ENCODE measurements at regions not wholly inside any gene's neighbourhood (a gene's known extent, or its start where the extent isn't known, plus 50 kb on each side); places are given as distances from the start of the nearest gene placed in this dataset.

DNA sequence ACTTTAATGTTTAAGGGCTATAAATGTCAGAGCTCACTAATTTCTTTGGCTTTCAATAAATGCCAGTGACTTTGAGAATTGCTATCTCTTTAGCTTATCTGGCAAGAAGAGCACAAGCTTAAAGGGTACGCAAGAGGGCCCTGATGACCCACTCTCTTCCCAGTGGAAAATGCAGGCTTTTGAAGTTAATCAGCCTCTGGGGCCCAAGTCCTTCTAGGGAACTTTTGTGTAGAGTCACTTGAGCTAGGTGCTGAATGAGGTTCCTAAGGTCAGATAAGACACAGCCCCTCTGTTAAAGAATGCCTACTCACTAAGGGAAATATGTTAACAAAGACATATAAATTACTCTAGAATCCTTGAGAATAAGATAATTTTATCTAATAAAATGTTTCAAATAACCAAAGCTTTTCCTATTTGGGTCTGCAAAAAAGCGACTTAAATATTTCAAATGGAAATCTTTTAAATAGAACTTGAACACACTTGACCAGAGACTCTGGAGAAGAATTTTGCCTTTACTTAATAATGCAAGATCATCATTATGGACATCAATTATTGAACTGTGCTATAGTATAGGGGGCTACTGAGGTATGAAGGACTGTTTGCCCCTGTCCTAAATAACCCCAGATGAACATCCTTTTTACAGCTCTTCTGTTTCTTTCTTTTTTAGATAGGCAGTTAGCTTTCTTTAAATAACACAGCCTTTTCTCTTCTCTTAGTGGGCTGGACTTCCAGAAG, 430.1 kb downstream of the GBA3 start:
- no peak overlapping the region for H3K4me3 ChIP-seq (replicated peaks in 1 of 4; ENCODE audit: control extremely low read depth in 1 of 4, insufficient read depth in 1 of 4, low read depth in 3 of 4, low read length in 4 of 4)
- H3K9ac ChIP-seq (ENCODE audit: insufficient read depth, low read length), result no peak overlapping the region
- no peaks in the 10 kb centered on the region for H3K27me3 ChIP-seq (ENCODE audit: control insufficient read depth, insufficient read depth, low read length)
- TF ChIP-seq, protein P1, sequence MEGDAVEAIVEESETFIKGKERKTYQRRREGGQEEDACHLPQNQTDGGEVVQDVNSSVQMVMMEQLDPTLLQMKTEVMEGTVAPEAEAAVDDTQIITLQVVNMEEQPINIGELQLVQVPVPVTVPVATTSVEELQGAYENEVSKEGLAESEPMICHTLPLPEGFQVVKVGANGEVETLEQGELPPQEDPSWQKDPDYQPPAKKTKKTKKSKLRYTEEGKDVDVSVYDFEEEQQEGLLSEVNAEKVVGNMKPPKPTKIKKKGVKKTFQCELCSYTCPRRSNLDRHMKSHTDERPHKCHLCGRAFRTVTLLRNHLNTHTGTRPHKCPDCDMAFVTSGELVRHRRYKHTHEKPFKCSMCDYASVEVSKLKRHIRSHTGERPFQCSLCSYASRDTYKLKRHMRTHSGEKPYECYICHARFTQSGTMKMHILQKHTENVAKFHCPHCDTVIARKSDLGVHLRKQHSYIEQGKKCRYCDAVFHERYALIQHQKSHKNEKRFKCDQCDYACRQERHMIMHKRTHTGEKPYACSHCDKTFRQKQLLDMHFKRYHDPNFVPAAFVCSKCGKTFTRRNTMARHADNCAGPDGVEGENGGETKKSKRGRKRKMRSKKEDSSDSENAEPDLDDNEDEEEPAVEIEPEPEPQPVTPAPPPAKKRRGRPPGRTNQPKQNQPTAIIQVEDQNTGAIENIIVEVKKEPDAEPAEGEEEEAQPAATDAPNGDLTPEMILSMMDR (conservative IDR thresholded peaks at IDR 0.05 in 1 of 2, IDR thresholded peaks at IDR 0.05 in 1 of 2; ENCODE audit: low read depth in 1 of 2, low read length in 2 of 2), result no peak
- TF ChIP-seq EZH2 (IDR thresholded peaks at IDR 0.05; ENCODE audit: low read length, missing control alignments), result no peak
- H3K79me2 ChIP-seq (ENCODE audit: control insufficient read depth, insufficient read depth, low read length), result no peaks in the 10 kb centered on the region
- no peaks in the 10 kb centered on the region for H3K9me3 ChIP-seq (ENCODE audit: control insufficient read depth, insufficient read depth, low read depth, low read length)
- no peaks in the 10 kb centered on the region for H3K36me3 ChIP-seq (ENCODE audit: control insufficient read depth, insufficient read depth, low read length)
- DNase-seq (ENCODE audit: low read depth in 2 of 2), result no peak
- H3K27ac ChIP-seq (ENCODE audit: insufficient read depth, low read length), result no peak overlapping the region
- H3K4me2 ChIP-seq (ENCODE audit: extremely low read depth, insufficient read depth, low read length), result no peak overlapping the region
- H3K4me1 ChIP-seq (ENCODE audit: control insufficient read depth, extremely low read depth, insufficient read depth, low read length), result no peaks in the 10 kb centered on the region
- no peaks in the 10 kb centered on the region for H4K20me1 ChIP-seq (ENCODE audit: control insufficient read depth, extremely low read depth, insufficient read depth, low read length)
- no peak overlapping the region for H2AFZ ChIP-seq (ENCODE audit: low read length)

DNA sequence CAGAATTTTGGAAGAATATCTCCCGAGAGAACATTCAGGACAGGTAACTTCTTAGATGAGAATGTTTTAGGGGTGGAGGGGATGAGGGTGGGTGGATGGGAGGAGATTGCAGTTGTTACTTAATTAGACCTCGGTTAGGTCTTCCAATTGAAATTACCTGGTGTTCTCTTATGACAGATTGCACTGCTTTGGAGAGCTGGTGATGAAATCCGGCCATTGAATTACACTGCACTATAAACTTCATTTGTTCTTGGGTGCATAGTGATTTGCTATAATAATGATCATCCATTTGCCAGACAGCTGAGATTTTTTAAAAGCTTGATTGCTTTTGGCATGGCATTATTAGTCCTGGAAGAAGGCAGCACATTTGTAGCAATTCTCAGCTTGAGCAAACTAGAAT, 427.6 kb downstream of the GBA3 start:
- TF ChIP-seq, protein P1 (conservative IDR thresholded peaks at IDR 0.05 in 1 of 2, IDR thresholded peaks at IDR 0.05 in 1 of 2; ENCODE audit: low read depth in 1 of 2, low read length in 2 of 2), result no peak
- TF ChIP-seq EZH2 (IDR thresholded peaks at IDR 0.05; ENCODE audit: low read length, missing control alignments), result no peak
- no peak overlapping the region for H3K27ac ChIP-seq (ENCODE audit: insufficient read depth, low read length)
- DNase-seq (ENCODE audit: low read depth in 2 of 2), result no peak
- no peak overlapping the region for H2AFZ ChIP-seq (ENCODE audit: low read length)
- no peaks in the 10 kb centered on the region for H3K79me2 ChIP-seq (ENCODE audit: control insufficient read depth, insufficient read depth, low read length)
- H3K36me3 ChIP-seq (ENCODE audit: control insufficient read depth, insufficient read depth, low read length), result no peaks in the 10 kb centered on the region
- no peaks in the 10 kb centered on the region for H3K4me1 ChIP-seq (ENCODE audit: control insufficient read depth, extremely low read depth, insufficient read depth, low read length)
- H3K9me3 ChIP-seq (ENCODE audit: control insufficient read depth, insufficient read depth, low read depth, low read length), result no peaks in the 10 kb centered on the region
- no peak overlapping the region for H3K4me2 ChIP-seq (ENCODE audit: extremely low read depth, insufficient read depth, low read length)
- H4K20me1 ChIP-seq (ENCODE audit: control insufficient read depth, extremely low read depth, insufficient read depth, low read length), result no peaks in the 10 kb centered on the region
- H3K9ac ChIP-seq (ENCODE audit: insufficient read depth, low read length), result no peak overlapping the region
- no peak overlapping the region for H3K4me3 ChIP-seq (replicated peaks in 1 of 4; ENCODE audit: control extremely low read depth in 1 of 4, insufficient read depth in 1 of 4, low read depth in 3 of 4, low read length in 4 of 4)
- no peaks in the 10 kb centered on the region for H3K27me3 ChIP-seq (ENCODE audit: control insufficient read depth, insufficient read depth, low read length)

DNA sequence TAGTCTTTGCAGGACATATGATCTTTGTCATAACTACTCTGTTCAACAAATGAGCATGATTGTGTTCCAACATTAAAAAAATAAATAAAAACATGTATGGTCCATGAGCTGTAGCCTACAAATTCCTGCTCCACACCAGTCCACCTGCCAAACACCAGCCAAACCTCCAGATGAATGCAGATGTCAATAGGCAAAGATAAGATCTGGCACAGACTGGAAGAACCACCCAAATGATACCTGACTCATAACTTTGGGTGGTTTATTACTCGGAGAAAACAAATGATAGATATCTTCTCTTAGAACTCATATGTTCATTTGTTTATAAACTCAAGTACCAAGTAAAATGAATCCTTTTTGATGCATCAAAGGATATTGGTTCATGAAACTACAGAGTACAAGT, 425.1 kb downstream of the GBA3 start:
- H3K9me3 ChIP-seq (ENCODE audit: control insufficient read depth, insufficient read depth, low read depth, low read length), result no peaks in the 10 kb centered on the region

More for the DNA sequence above, 425.1 kb downstream of the GBA3 start:
- no peaks in the 10 kb centered on the region for H3K36me3 ChIP-seq (ENCODE audit: control insufficient read depth, insufficient read depth, low read length)
- DNase-seq (ENCODE audit: low read depth in 2 of 2), result peak in 1 of 2 donors; percentile 12
- H3K9ac ChIP-seq (ENCODE audit: insufficient read depth, low read length), result no peak overlapping the region
- no peaks in the 10 kb centered on the region for H3K79me2 ChIP-seq (ENCODE audit: control insufficient read depth, insufficient read depth, low read length)
- no peak overlapping the region for H3K4me3 ChIP-seq (replicated peaks in 1 of 4; ENCODE audit: control extremely low read depth in 1 of 4, insufficient read depth in 1 of 4, low read depth in 3 of 4, low read length in 4 of 4)
- H3K4me2 ChIP-seq (ENCODE audit: extremely low read depth, insufficient read depth, low read length), result no peak overlapping the region
- H3K4me1 ChIP-seq (ENCODE audit: control insufficient read depth, extremely low read depth, insufficient read depth, low read length), result no peaks in the 10 kb centered on the region
- H3K27me3 ChIP-seq (ENCODE audit: control insufficient read depth, insufficient read depth, low read length), result no peaks in the 10 kb centered on the region
- TF ChIP-seq, protein P1 (conservative IDR thresholded peaks at IDR 0.05 in 1 of 2, IDR thresholded peaks at IDR 0.05 in 1 of 2; ENCODE audit: low read depth in 1 of 2, low read length in 2 of 2), result no peak
- TF ChIP-seq EZH2 (IDR thresholded peaks at IDR 0.05; ENCODE audit: low read length, missing control alignments), result no peak
- no peak overlapping the region for H3K27ac ChIP-seq (ENCODE audit: insufficient read depth, low read length)
- H2AFZ ChIP-seq (ENCODE audit: low read length), result no peak overlapping the region
- H4K20me1 ChIP-seq (ENCODE audit: control insufficient read depth, extremely low read depth, insufficient read depth, low read length), result no peaks in the 10 kb centered on the region

Data from fibroblast of lung (primary cell).